Peyer's patch (tissue), 4 donors: ENCODE measurements at regions not wholly inside any gene's neighbourhood (a gene's known extent, or its start where the extent isn't known, plus 50 kb on each side); places are given as distances from the start of the nearest gene placed in this dataset.
A peak's percentile ranks its signal among the peaks of the same experiment; 100 is the strongest.

Source experiments
- DNase-seq, 3 donors: peaks; one replicate each; pipeline ENCODE4 v3.0.0-alpha.2; 2017 to 2019
- H3K27ac ChIP-seq, 4 donors: fragments of 200-600 bp; sonication (generic); one replicate each; pipeline ENCODE4 v1.5.1; 2016 to 2019
- H3K27me3 ChIP-seq, 2 donors: fragments of 200-600 bp; sonication (generic); one replicate each; pipeline ENCODE4 v1.5.1; 2019
- H3K36me3 ChIP-seq, 3 donors: fragments of 200-600 bp; sonication (generic); one replicate each; pipeline ENCODE4 v1.5.1; 2016 to 2019
- H3K4me1 ChIP-seq, 4 donors: fragments of 200-600 bp; sonication (generic); one replicate each; pipeline ENCODE4 v1.5.1; 2016 to 2019
- H3K4me3 ChIP-seq, 4 donors: fragments of 200-600 bp; sonication (generic); 1 replicate in 3 of 4; 2 replicates in 1 of 4; pipeline ENCODE4 v1.5.1; 2016 to 2019; ENCODE audit warnings: mild to moderate bottlenecking in 1 of 4
- H3K9me3 ChIP-seq, 4 donors: fragments of 200-600 bp; sonication (generic); one replicate each; pipeline ENCODE4 v1.5.1; 2016 to 2019; ENCODE audit warnings: mild to moderate bottlenecking in 1 of 4
- POLR2A ChIP-seq, 2 donors: fragments of 450-650 bp; IDR thresholded peaks; one replicate each; pipeline ENCODE4 v1.5.1; 2017; ENCODE audit warnings: antibody characterized with exemption in 2 of 2, mild to moderate bottlenecking in 2 of 2, moderate library complexity in 2 of 2
- TF ChIP-seq, protein P1 (sequence below), 6 experiments: fragments of 450-650 bp in 4 of 6; fragments of 200-600 bp in 2 of 6; sonication (generic) in 1 of 6; IDR thresholded peaks; one replicate each; pipeline ENCODE4 v1.5.1; 2017 to 2019; ENCODE audit warnings: antibody characterized with exemption in 6 of 6, mild to moderate bottlenecking in 3 of 6, moderate library complexity in 1 of 6

- no peaks in the 10 kb centered on the region for H3K9me3 ChIP-seq
- peaks cover 0 to 57% (median 11%) of the 10 kb centered on the region in 4 donors for H3K4me1 ChIP-seq
- H3K36me3 ChIP-seq, result no peaks in the 10 kb centered on the region
- no peak overlapping the region for H3K4me3 ChIP-seq
- H3K27ac ChIP-seq, result peak overlapping the region in 3 of 4 donors; percentile 28 to 79 (median 49)
- DNase-seq, result peak in 1 of 3 donors; percentile 3
- no peaks in the 10 kb centered on the region for H3K27me3 ChIP-seq
- TF ChIP-seq, protein P1, sequence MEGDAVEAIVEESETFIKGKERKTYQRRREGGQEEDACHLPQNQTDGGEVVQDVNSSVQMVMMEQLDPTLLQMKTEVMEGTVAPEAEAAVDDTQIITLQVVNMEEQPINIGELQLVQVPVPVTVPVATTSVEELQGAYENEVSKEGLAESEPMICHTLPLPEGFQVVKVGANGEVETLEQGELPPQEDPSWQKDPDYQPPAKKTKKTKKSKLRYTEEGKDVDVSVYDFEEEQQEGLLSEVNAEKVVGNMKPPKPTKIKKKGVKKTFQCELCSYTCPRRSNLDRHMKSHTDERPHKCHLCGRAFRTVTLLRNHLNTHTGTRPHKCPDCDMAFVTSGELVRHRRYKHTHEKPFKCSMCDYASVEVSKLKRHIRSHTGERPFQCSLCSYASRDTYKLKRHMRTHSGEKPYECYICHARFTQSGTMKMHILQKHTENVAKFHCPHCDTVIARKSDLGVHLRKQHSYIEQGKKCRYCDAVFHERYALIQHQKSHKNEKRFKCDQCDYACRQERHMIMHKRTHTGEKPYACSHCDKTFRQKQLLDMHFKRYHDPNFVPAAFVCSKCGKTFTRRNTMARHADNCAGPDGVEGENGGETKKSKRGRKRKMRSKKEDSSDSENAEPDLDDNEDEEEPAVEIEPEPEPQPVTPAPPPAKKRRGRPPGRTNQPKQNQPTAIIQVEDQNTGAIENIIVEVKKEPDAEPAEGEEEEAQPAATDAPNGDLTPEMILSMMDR (IDR thresholded peaks at IDR 0.05), result no peak
- TF ChIP-seq POLR2A (IDR thresholded peaks at IDR 0.05), result no peak
These were observed 110.4 kb upstream of the IPO9 start for GRCh38 chr1:201718346-201719202.

- peak in 2 of 3 donors; percentile 27 to 71 for DNase-seq
- no peak overlapping the region for H3K4me3 ChIP-seq
- peaks cover 0 to 50% (median 6%) of the 10 kb centered on the region in 4 donors for H3K4me1 ChIP-seq
- H3K36me3 ChIP-seq, result no peaks in the 10 kb centered on the region
- H3K27me3 ChIP-seq, result no peaks in the 10 kb centered on the region
- no peaks in the 10 kb centered on the region for H3K9me3 ChIP-seq
- peak overlapping the region; percentile 50 to 80 (median 66) for H3K27ac ChIP-seq
- TF ChIP-seq POLR2A (IDR thresholded peaks at IDR 0.05), result no peak
- TF ChIP-seq, protein P1 (IDR thresholded peaks at IDR 0.05), result no peak
These were observed 109.0 kb upstream of the IPO9 start for GRCh38 chr1:201719812-201720521.

- no peaks in the 10 kb centered on the region for H3K9me3 ChIP-seq
- H3K4me3 ChIP-seq, result no peak overlapping the region
- H3K27me3 ChIP-seq, result no peaks in the 10 kb centered on the region
- no peak for TF ChIP-seq POLR2A (IDR thresholded peaks at IDR 0.05)
- TF ChIP-seq, protein P1 (IDR thresholded peaks at IDR 0.05), result no peak
- H3K36me3 ChIP-seq, result no peaks in the 10 kb centered on the region
- peak overlapping the region; percentile 50 to 80 (median 66) for H3K27ac ChIP-seq
- no peak for DNase-seq
- H3K4me1 ChIP-seq, result peaks cover 0 to 47% (median 5%) of the 10 kb centered on the region in 4 donors
These were observed 108.5 kb upstream of the IPO9 start for GRCh38 chr1:201720522-201720844.

DNA sequence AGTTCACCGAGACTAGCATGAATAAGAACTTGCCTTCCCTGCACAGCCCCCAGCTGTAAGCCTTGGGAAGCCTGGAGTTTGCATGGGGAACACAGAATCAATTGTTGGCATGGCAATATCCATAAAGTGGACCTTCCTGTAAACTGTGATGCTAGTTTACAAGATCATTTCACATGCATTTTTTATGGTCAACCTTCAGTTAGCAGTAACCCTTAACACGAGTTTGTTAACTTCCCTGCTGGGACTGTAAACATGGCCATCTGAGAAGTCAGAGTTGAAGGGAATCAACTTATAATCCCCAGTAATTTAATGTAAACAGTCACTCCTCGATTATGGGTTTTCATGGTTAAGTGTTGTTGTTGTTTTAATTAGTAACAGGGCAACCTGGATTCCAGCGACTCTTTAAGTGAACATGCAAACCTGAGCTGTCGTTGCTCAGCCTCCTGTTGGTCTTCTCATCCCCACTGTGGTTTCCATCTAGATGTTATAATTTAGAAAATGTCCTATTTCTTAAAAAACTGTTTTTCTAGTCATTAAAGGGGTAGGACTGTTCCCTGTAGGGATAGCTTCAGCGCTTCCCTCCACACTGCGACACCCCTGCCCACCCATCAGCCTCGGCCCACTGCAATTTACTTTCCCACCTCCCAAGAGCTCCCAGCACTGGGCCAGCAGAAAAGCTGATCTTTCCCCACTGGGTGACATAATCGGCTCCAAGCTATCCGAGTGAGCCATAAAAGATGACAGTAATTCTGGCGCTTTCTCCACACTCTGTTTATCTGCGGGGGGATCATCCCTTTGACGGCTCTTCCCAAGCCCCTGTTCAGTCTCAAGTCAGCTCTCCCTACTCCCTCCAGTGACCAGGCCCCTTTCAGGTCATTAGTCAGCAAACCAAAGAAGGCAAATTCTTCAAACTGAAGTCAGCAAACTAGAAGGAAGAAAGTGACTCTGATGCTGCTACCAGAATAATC lies 107.6 kb upstream of the IPO9 start:
- H3K27ac ChIP-seq, result peak overlapping the region in 3 of 4 donors; percentile 50 to 80 (median 79)
- no peak overlapping the region for H3K4me3 ChIP-seq
- TF ChIP-seq POLR2A (IDR thresholded peaks at IDR 0.05), result no peak
- TF ChIP-seq, protein P1 (IDR thresholded peaks at IDR 0.05), result no peak
- no peaks in the 10 kb centered on the region for H3K36me3 ChIP-seq
- peaks cover 0 to 44% (median 1%) of the 10 kb centered on the region in 4 donors for H3K4me1 ChIP-seq
- no peaks in the 10 kb centered on the region for H3K27me3 ChIP-seq
- DNase-seq, result no peak
- no peaks in the 10 kb centered on the region for H3K9me3 ChIP-seq
